Ishikawa (cell line): ENCODE measurements at regions not wholly inside any gene's neighbourhood (a gene's known extent, or its start where the extent isn't known, plus 50 kb on each side); places are given as distances from the start of the nearest gene placed in this dataset.

ENCODE experiments used
- EGR1 ChIP-seq: IDR thresholded peaks from 2 replicates; pipeline ENCODE4 v1.6.1; 2012
- EP300 ChIP-seq: IDR thresholded peaks from 2 replicates; pipeline ENCODE4 v1.6.1; 2012; ENCODE audit warnings: borderline replicate concordance
- FOXM1 ChIP-seq: IDR thresholded peaks from 2 replicates; pipeline ENCODE4 v1.6.1; 2012; ENCODE audit warnings: low read depth, borderline replicate concordance
- TAF1 ChIP-seq: IDR thresholded peaks from 2 replicates; pipeline ENCODE4 v1.6.1; 2012; ENCODE audit warnings: low read depth, mild to moderate bottlenecking
- TCF12 ChIP-seq: IDR thresholded peaks from 2 replicates; pipeline ENCODE4 v1.6.1; 2012; ENCODE audit warnings: low read depth
- TEAD4 ChIP-seq: IDR thresholded peaks from 2 replicates; pipeline ENCODE4 v1.6.1; 2012
- YY1 ChIP-seq: IDR thresholded peaks from 2 replicates; pipeline ENCODE4 v1.6.1; 2012; ENCODE audit warnings: low read depth
- ZBTB7A ChIP-seq: IDR thresholded peaks from 2 replicates; pipeline ENCODE4 v1.6.1; 2012; ENCODE audit warnings: low read depth
- TF ChIP-seq, protein P1 (sequence below): IDR thresholded peaks from 2 replicates; pipeline ENCODE4 v1.6.1; 2012
- TF ChIP-seq, protein P2 (sequence below): IDR thresholded peaks from 2 replicates; pipeline ENCODE4 v1.6.1; 2012; ENCODE audit warnings: low read depth, mild to moderate bottlenecking
- TF ChIP-seq, protein P3 (sequence below): IDR thresholded peaks from 2 replicates; pipeline ENCODE4 v1.6.1; 2012

DNA sequence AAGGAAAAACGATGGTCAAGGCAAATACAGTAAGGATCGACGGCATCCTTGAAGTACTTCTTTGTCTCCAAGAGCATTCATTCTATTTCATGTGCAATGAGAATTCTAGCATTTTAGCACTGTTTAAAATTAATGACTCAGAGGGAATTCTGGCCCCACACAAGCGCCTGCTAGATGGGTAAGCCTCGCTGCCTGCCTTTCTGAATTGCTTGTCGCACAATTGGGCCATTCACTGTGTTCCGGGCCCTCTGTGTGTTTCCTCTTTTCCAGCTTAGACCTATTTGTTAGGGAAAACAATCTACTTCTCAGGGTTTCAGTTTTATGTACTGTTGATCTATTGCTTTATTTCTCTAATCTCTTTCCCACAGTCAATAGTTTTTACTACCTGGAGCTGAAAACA, 204.7 kb upstream of the ZNF32 start:
- TF ChIP-seq YY1 = no peak
- no peak for TF ChIP-seq TEAD4
- no peak for TF ChIP-seq EP300
- no peak for TF ChIP-seq EGR1
- TF ChIP-seq, protein P1, sequence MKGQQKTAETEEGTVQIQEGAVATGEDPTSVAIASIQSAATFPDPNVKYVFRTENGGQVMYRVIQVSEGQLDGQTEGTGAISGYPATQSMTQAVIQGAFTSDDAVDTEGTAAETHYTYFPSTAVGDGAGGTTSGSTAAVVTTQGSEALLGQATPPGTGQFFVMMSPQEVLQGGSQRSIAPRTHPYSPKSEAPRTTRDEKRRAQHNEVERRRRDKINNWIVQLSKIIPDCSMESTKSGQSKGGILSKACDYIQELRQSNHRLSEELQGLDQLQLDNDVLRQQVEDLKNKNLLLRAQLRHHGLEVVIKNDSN = no peak
- TF ChIP-seq, protein P2, sequence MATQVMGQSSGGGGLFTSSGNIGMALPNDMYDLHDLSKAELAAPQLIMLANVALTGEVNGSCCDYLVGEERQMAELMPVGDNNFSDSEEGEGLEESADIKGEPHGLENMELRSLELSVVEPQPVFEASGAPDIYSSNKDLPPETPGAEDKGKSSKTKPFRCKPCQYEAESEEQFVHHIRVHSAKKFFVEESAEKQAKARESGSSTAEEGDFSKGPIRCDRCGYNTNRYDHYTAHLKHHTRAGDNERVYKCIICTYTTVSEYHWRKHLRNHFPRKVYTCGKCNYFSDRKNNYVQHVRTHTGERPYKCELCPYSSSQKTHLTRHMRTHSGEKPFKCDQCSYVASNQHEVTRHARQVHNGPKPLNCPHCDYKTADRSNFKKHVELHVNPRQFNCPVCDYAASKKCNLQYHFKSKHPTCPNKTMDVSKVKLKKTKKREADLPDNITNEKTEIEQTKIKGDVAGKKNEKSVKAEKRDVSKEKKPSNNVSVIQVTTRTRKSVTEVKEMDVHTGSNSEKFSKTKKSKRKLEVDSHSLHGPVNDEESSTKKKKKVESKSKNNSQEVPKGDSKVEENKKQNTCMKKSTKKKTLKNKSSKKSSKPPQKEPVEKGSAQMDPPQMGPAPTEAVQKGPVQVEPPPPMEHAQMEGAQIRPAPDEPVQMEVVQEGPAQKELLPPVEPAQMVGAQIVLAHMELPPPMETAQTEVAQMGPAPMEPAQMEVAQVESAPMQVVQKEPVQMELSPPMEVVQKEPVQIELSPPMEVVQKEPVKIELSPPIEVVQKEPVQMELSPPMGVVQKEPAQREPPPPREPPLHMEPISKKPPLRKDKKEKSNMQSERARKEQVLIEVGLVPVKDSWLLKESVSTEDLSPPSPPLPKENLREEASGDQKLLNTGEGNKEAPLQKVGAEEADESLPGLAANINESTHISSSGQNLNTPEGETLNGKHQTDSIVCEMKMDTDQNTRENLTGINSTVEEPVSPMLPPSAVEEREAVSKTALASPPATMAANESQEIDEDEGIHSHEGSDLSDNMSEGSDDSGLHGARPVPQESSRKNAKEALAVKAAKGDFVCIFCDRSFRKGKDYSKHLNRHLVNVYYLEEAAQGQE = no peak
- TF ChIP-seq, protein P3, sequence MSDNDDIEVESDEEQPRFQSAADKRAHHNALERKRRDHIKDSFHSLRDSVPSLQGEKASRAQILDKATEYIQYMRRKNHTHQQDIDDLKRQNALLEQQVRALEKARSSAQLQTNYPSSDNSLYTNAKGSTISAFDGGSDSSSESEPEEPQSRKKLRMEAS = no peak
- TF ChIP-seq TAF1 = no peak
- no peak for TF ChIP-seq TCF12
- TF ChIP-seq FOXM1 = no peak
- TF ChIP-seq ZBTB7A = no peak
